Glutamatergic neuron (in vitro differentiated cells): ENCODE measurements at regions not wholly inside any gene's neighbourhood (a gene's known extent, or its start where the extent isn't known, plus 50 kb on each side); places are given as distances from the start of the nearest gene placed in this dataset.
"Not testable (repeated sequence)": the region's sequence is repeated elsewhere in the genome, so short reads cannot be mapped to it uniquely, and the experiment has no call there.

Experiments used
- DNase-seq: peaks from one replicate; pipeline ENCODE4 v3.0.0; 2022
- H3K27ac Mint-ChIP-seq: one replicate; pipeline ENCODE4 v1.8.0; 2020; ENCODE audit warnings: mild to moderate bottlenecking, mixed read lengths, inconsistent platforms; ENCODE audit not compliant: unreplicated experiment
- H3K27me3 Mint-ChIP-seq: one replicate; pipeline ENCODE4 v1.8.0; 2020; ENCODE audit warnings: mild to moderate bottlenecking, moderate library complexity, mixed read lengths, inconsistent platforms; ENCODE audit not compliant: unreplicated experiment
- H3K36me3 Mint-ChIP-seq: one replicate; pipeline ENCODE4 v1.8.0; 2020; ENCODE audit warnings: mild to moderate bottlenecking, mixed read lengths, inconsistent platforms; ENCODE audit not compliant: unreplicated experiment
- H3K4me1 Mint-ChIP-seq: one replicate; pipeline ENCODE4 v1.8.0; 2020; ENCODE audit warnings: mild to moderate bottlenecking, low read depth, mixed read lengths, inconsistent platforms; ENCODE audit not compliant: unreplicated experiment
- H3K4me3 Mint-ChIP-seq: one replicate; pipeline ENCODE4 v1.8.0; 2020; ENCODE audit warnings: mild to moderate bottlenecking, mixed read lengths, inconsistent platforms; ENCODE audit not compliant: unreplicated experiment
- H3K9me3 Mint-ChIP-seq: one replicate; pipeline ENCODE4 v1.8.0; 2020; ENCODE audit warnings: mild to moderate bottlenecking, moderate library complexity, mixed read lengths, inconsistent platforms; ENCODE audit not compliant: unreplicated experiment
- TF ChIP-seq, protein P1 (sequence below): fragments of 200-600 bp; sonication (generic); IDR thresholded peaks from one replicate; pipeline ENCODE4 v1.5.0; 2021; ENCODE audit not compliant: partially characterized antibody, unreplicated experiment

DNA sequence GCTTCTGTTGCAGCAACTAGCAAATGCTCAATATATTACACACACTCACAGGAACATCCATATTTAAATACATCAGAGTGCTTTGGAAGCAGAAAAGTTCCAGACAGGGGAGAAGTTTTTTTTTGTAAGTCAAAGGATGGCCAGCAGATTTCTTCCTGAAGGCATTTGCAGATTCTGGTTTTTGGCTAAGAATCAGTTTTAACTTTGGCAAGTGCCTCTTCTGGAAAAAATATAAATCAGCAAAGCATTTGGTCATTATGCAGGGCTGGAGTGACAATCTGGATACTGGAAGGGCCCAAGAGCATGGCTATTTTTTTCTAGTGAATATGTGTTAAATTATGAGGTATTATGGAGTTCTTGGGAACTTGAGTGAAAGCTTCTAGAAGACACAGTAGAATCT lies 495.3 kb upstream of the ARPP21 start:
- Mint-ChIP-seq H3K27me3 (no peaks in the 10 kb centered on the region), H3K4me1 (peaks cover 9% of the 10 kb centered on the region), H3K9me3 (no peaks in the 10 kb centered on the region), H3K4me3 (no peak overlapping the region), H3K27ac (no peak overlapping the region), H3K36me3 (no peaks in the 10 kb centered on the region)
- no peak for DNase-seq
- TF ChIP-seq, protein P1, sequence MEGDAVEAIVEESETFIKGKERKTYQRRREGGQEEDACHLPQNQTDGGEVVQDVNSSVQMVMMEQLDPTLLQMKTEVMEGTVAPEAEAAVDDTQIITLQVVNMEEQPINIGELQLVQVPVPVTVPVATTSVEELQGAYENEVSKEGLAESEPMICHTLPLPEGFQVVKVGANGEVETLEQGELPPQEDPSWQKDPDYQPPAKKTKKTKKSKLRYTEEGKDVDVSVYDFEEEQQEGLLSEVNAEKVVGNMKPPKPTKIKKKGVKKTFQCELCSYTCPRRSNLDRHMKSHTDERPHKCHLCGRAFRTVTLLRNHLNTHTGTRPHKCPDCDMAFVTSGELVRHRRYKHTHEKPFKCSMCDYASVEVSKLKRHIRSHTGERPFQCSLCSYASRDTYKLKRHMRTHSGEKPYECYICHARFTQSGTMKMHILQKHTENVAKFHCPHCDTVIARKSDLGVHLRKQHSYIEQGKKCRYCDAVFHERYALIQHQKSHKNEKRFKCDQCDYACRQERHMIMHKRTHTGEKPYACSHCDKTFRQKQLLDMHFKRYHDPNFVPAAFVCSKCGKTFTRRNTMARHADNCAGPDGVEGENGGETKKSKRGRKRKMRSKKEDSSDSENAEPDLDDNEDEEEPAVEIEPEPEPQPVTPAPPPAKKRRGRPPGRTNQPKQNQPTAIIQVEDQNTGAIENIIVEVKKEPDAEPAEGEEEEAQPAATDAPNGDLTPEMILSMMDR, result no peak

DNA sequence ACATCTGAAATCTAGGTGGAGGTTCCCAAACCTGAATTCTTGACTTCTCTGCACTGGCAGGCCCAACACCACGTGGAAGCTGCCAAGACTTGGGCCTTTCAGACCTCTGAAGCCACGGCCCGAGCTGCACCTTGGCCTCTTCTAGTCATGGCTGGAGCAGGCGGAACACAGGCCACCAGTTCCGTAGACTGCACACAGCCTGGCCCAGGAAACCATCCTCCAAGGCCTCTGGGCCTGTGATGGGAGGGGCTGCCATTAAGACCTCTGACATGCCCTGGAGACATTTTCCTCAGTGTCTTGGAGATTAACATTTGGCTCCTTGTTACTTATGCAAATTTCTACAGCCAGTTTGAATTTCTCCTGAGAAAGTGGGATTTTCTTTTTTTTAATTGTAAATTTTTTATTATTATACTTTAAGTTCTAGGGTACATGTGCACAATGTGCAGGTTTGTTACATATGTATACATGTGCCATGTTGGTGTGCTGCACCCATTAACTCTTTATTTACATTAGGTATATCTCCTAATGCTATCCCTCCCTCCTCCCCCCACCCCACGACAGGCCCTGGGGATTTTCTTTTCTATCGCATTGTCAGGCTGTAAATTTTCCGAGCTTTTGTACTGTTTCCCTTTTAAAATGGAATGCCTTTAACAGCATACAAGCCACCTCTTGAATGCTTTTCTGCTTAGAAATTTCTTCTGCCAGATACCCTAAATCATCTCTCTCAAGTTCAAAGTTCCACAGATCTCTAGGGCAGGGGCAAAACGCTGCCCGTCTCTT lies 492.9 kb upstream of the ARPP21 start:
- H3K9me3 Mint-ChIP-seq, H3K36me3 Mint-ChIP-seq, H3K27ac Mint-ChIP-seq, H3K27me3 Mint-ChIP-seq, H3K4me1 Mint-ChIP-seq, DNase-seq, H3K4me3 Mint-ChIP-seq: not testable (repeated sequence)

DNA sequence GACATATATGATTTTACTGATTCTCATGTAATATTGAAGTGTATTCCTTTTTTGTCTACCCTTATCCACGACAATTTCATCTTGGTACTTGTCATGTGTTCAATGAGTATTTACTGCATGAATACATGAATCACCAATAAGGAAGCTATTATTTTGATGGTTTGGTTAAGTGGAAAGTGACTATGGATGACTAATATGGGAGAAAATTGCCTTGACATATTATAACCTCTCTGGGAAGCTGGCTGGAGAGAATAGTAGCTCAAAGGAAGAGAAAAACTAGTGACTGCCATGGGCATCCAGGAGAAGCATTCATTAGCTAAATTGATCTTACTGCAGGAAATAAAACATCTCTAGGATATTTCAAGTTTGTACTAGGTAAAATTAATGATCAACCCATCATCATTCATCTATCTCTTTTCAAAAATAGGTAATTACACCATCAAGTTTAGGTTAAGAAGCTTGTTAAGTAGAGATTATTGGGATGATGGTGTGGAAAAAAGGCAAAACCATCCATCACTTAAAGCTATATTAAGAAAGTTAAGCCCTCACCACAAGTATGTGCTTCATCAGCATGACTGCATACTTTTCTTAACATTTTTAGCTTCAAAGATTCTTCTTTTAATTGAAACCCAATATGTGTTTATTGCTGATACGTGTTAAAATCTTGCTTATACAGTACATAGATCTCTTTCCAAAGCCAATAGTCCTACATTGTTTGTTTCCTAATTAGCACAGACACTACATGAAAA lies 455.2 kb upstream of the ARPP21 start:
- Mint-ChIP-seq H3K27me3 (no peaks in the 10 kb centered on the region), H3K27ac (no peak overlapping the region), H3K4me1 (no peaks in the 10 kb centered on the region), H3K36me3 (peaks cover 21% of the 10 kb centered on the region), H3K4me3 (no peak overlapping the region), H3K9me3 (peaks cover 6% of the 10 kb centered on the region)
- DNase-seq, result no peak
- TF ChIP-seq, protein P1, result no peak

DNA sequence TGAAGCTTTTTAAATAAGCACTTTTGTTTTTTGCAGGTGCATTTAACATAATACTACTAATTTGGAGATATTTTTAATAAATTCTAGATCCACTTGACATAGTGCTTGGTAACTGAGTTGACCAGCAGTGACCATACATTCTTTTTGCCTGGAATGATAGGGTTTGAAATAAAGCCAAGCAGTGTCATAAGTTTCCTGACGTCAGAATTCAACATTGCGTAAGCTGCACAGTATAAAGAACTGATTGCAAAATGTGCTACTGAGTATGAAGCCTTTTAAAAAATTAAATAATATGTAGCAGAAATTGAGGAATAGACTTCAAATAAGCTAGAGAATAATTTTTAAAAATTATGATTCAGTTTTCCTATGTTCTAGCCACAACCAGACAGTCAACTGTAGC lies 454.6 kb upstream of the ARPP21 start:
- peaks cover 6% of the 10 kb centered on the region for H3K9me3 Mint-ChIP-seq
- no peak overlapping the region for H3K4me3 Mint-ChIP-seq
- TF ChIP-seq, protein P1, result no peak
- H3K36me3 Mint-ChIP-seq, result peaks cover 21% of the 10 kb centered on the region
- no peaks in the 10 kb centered on the region for H3K27me3 Mint-ChIP-seq
- no peak for DNase-seq
- H3K27ac Mint-ChIP-seq, result no peak overlapping the region
- no peaks in the 10 kb centered on the region for H3K4me1 Mint-ChIP-seq

DNA sequence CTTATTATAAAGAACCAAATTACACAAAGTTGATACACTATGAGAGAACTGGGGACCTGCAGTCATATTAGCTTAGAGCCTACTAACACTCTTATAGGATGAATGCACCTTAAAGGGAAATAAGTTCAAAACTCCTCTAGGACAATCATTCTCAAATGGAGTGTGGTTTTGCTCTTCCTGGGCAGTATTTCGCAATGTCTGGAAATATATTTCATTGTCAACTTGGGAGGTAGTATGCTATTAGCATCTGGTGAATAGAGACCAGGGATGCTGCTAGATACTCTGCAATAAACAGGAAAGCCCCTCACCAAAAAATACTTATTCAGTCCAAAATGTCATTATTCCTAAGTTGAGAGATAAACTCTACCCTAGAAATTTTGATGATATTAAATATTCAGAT lies 451.4 kb upstream of the ARPP21 start:
- H3K4me1 Mint-ChIP-seq, result no peaks in the 10 kb centered on the region
- no peaks in the 10 kb centered on the region for H3K27me3 Mint-ChIP-seq
- H3K36me3 Mint-ChIP-seq, result peaks cover 10% of the 10 kb centered on the region
- H3K9me3 Mint-ChIP-seq, result no peaks in the 10 kb centered on the region
- no peak overlapping the region for H3K4me3 Mint-ChIP-seq
- no peak for DNase-seq
- TF ChIP-seq, protein P1, result no peak
- H3K27ac Mint-ChIP-seq, result no peak overlapping the region
